ENCODE measurements at regions not wholly inside any gene's neighbourhood (a gene's known extent, or its start where the extent isn't known, plus 50 kb on each side); places are given as distances from the start of the nearest gene placed in this dataset.

DNA sequence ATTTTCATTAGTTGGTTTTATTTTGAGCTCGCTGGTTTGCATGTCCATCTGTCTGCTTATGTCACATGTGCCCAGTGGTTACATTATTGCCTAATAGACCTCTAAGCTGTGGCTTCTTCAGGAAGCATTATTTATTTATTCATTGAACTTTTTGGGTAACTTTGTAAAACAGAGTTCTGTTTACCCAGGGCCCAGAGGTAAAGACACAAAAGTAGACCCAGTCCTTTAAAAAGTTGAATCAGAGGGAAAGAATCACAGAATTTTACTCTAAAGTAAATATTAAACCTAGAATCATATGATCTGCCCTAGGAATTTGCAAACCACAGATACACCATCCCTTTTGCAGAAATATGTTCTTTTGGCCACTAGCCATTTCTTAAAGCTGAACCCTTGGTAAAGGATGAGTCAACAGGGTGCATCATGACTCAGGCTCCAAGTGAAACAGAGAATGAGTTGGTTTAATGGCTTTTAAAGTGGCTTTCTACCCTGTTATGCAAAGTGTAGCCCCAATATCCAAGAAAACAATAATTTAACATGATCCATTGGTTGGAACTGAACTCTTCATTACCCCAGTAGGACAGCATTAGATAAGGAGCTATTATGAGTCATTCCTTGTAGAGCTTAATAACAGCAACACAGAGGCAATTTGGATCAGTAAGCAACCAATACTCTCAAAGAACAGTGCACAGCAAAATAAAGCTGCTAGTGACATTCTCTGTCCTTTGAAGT, 236.3 kb downstream of the KCNJ2 start:
- Histone ChIP-seq H3K27me3 (ENCODE audit: control insufficient read depth, insufficient read depth, low read length) (no peaks in the 10 kb centered on the region), H3K4me3 (ENCODE audit: low read depth in 2 of 2, low read length in 2 of 2) (no peak overlapping the region), H3K27ac (ENCODE audit: low read length) (no peak overlapping the region), H3K36me3 (ENCODE audit: control insufficient read depth, insufficient read depth, low read length) (no peaks in the 10 kb centered on the region), H3K9me3 (ENCODE audit: control insufficient read depth, insufficient read depth, low read depth, low read length) (no peaks in the 10 kb centered on the region), H3K4me1 (ENCODE audit: control insufficient read depth, insufficient read depth, low read length) (no peaks in the 10 kb centered on the region)
- CTCF ChIA-PET = no interaction called here
- in situ Hi-C loops (cut with HindIII; ENCODE audit: low pct_unique_long_range_greater_than_20kb, low sequenced_read_pairs) = no loop called here
- DNase-seq (ENCODE audit: low read depth, low spot score) (peak; percentile 20), ATAC-seq (peak; percentile 56; the same call in 1 of the 2 replicates)
- intact Hi-C loops (cut with micrococcal nuclease; ENCODE audit: unreplicated experiment) = no loop called here
- BruUV-seq (replicated peaks) = no TSS peak
- TF ChIP-seq, protein P1, sequence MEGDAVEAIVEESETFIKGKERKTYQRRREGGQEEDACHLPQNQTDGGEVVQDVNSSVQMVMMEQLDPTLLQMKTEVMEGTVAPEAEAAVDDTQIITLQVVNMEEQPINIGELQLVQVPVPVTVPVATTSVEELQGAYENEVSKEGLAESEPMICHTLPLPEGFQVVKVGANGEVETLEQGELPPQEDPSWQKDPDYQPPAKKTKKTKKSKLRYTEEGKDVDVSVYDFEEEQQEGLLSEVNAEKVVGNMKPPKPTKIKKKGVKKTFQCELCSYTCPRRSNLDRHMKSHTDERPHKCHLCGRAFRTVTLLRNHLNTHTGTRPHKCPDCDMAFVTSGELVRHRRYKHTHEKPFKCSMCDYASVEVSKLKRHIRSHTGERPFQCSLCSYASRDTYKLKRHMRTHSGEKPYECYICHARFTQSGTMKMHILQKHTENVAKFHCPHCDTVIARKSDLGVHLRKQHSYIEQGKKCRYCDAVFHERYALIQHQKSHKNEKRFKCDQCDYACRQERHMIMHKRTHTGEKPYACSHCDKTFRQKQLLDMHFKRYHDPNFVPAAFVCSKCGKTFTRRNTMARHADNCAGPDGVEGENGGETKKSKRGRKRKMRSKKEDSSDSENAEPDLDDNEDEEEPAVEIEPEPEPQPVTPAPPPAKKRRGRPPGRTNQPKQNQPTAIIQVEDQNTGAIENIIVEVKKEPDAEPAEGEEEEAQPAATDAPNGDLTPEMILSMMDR (IDR thresholded peaks at IDR 0.05) = no peak
- no peak for TF ChIP-seq SIN3A (IDR thresholded peaks at IDR 0.05; ENCODE audit: borderline replicate concordance, insufficient read depth, low read depth, low read length)
- TF ChIP-seq POLR2AphosphoS5 (IDR thresholded peaks at IDR 0.05; ENCODE audit: low read depth, low read length) = no peak
- TF ChIP-seq TCF7L2 (IDR thresholded peaks at IDR 0.05; ENCODE audit: low read depth, low read length) = no peak
- TF ChIP-seq, protein P2, sequence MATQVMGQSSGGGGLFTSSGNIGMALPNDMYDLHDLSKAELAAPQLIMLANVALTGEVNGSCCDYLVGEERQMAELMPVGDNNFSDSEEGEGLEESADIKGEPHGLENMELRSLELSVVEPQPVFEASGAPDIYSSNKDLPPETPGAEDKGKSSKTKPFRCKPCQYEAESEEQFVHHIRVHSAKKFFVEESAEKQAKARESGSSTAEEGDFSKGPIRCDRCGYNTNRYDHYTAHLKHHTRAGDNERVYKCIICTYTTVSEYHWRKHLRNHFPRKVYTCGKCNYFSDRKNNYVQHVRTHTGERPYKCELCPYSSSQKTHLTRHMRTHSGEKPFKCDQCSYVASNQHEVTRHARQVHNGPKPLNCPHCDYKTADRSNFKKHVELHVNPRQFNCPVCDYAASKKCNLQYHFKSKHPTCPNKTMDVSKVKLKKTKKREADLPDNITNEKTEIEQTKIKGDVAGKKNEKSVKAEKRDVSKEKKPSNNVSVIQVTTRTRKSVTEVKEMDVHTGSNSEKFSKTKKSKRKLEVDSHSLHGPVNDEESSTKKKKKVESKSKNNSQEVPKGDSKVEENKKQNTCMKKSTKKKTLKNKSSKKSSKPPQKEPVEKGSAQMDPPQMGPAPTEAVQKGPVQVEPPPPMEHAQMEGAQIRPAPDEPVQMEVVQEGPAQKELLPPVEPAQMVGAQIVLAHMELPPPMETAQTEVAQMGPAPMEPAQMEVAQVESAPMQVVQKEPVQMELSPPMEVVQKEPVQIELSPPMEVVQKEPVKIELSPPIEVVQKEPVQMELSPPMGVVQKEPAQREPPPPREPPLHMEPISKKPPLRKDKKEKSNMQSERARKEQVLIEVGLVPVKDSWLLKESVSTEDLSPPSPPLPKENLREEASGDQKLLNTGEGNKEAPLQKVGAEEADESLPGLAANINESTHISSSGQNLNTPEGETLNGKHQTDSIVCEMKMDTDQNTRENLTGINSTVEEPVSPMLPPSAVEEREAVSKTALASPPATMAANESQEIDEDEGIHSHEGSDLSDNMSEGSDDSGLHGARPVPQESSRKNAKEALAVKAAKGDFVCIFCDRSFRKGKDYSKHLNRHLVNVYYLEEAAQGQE (IDR thresholded peaks at IDR 0.05; ENCODE audit: insufficient read depth in 1 of 2, low read depth in 2 of 2, low read length in 1 of 2) = no peak
- POLR2A ChIA-PET = no interaction called here

DNA sequence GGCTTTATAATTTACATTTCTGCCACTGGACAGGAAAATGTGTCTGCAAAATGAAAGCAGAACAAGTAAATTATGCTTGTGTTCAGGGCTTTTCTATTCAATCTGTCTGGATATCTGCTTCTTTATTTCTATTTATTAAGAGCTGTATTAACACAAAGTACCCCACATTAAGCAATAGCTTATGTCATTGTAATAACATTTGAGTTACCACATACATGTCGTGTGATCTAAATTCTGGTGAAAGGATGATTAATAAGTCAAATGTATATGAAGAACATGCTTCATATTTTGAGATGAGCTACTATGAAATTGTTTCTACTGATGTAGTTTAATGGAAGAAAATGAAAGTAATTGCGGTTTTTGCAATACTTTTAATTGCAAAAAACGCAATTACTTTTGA, 238.2 kb downstream of the KCNJ2 start:
- Histone ChIP-seq H3K4me1 (ENCODE audit: control insufficient read depth, insufficient read depth, low read length) (no peaks in the 10 kb centered on the region), H3K27ac (ENCODE audit: low read length) (no peak overlapping the region), H3K9me3 (ENCODE audit: control insufficient read depth, insufficient read depth, low read depth, low read length) (no peaks in the 10 kb centered on the region), H3K27me3 (ENCODE audit: control insufficient read depth, insufficient read depth, low read length) (no peaks in the 10 kb centered on the region), H3K4me3 (ENCODE audit: low read depth in 2 of 2, low read length in 2 of 2) (no peak overlapping the region), H3K36me3 (ENCODE audit: control insufficient read depth, insufficient read depth, low read length) (no peaks in the 10 kb centered on the region)
- CTCF ChIA-PET = no interaction called here
- TF ChIP-seq, protein P1 (IDR thresholded peaks at IDR 0.05) = no peak
- TF ChIP-seq, protein P2 (IDR thresholded peaks at IDR 0.05; ENCODE audit: insufficient read depth in 1 of 2, low read depth in 2 of 2, low read length in 1 of 2) = no peak
- TF ChIP-seq TCF7L2 (IDR thresholded peaks at IDR 0.05; ENCODE audit: low read depth, low read length) (no peak), POLR2AphosphoS5 (IDR thresholded peaks at IDR 0.05; ENCODE audit: low read depth, low read length) (no peak), SIN3A (IDR thresholded peaks at IDR 0.05; ENCODE audit: borderline replicate concordance, insufficient read depth, low read depth, low read length) (no peak)
- DNase-seq (ENCODE audit: low read depth, low spot score) (no peak), ATAC-seq (no peak)
- intact Hi-C loops (cut with micrococcal nuclease; ENCODE audit: unreplicated experiment) (no loop called here), in situ Hi-C loops (cut with HindIII; ENCODE audit: low pct_unique_long_range_greater_than_20kb, low sequenced_read_pairs) (no loop called here)
- BruUV-seq (replicated peaks) = no TSS peak
- POLR2A ChIA-PET = no interaction called here

Measured in Panc1 (cell line).